HCT116 (cell line): ENCODE measurements at regions not wholly inside any gene's neighbourhood (a gene's known extent, or its start where the extent isn't known, plus 50 kb on each side); places are given as distances from the start of the nearest gene placed in this dataset.

Experiments used
- EZH2 ChIP-seq: fragments of 200-600 bp; sonication (generic); IDR thresholded peaks from 2 replicates; pipeline ENCODE4 v1.6.1; 2017; ENCODE audit warnings: antibody characterized with exemption, mixed run types
- EZH2phosphoT487 ChIP-seq: fragments of 200-600 bp; IDR thresholded peaks from 2 replicates; pipeline ENCODE4 v1.6.1; 2018; ENCODE audit warnings: antibody characterized with exemption, borderline replicate concordance
- SP1 ChIP-seq: IDR thresholded peaks from 2 replicates; pipeline ENCODE4 v1.6.1; 2012; ENCODE audit warnings: low read depth
- TCF7L2 ChIP-seq: IDR thresholded peaks from 2 replicates; pipeline ENCODE4 v1.7.0; 2011; ENCODE audit warnings: borderline replicate concordance, inconsistent platforms; ENCODE audit not compliant: insufficient read depth, insufficient read length; ENCODE audit errors: extremely low read depth
- TF ChIP-seq, protein P1 (sequence below): IDR thresholded peaks from 2 replicates; pipeline ENCODE4 v1.6.1; 2012; ENCODE audit warnings: low read depth
- TF ChIP-seq, protein P2 (sequence below), 3 experiments: fragments of 200-600 bp in 1 of 3; sonication (generic) in 1 of 3; IDR thresholded peaks in 2 of 3; conservative IDR thresholded peaks in 1 of 3; 2 replicates each; pipeline ENCODE4 v1.5.1; 2012 to 2017; ENCODE audit warnings: low read depth in 2 of 3, low read length in 2 of 3, antibody characterized with exemption in 1 of 3, borderline replicate concordance in 1 of 3, control low read depth in 1 of 3, mild to moderate bottlenecking in 1 of 3, mixed read lengths in 1 of 3, mixed run types in 1 of 3, moderate library complexity in 1 of 3; ENCODE audit not compliant: insufficient read depth in 1 of 3

DNA sequence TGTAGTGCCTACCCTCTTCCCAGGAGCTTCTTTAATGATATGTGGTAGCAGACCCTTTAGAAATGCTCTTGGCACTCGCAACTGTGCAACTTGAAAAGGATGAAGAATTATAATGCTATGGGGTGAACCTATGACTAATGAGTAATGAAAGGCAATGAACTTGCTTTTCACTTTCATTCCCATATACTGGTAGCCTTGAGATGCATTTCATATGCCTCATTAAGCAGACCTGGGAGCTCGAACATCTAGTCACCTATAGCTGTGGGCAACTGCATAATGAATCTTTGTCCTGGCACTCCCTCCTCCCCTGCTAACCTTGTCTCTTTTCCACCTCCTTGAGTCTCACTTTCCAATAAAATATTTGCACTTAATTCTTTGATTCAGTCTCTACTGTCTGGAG is 605.9 kb upstream of the DAB2 start:
- TF ChIP-seq EZH2: no peak
- TF ChIP-seq, protein P1, sequence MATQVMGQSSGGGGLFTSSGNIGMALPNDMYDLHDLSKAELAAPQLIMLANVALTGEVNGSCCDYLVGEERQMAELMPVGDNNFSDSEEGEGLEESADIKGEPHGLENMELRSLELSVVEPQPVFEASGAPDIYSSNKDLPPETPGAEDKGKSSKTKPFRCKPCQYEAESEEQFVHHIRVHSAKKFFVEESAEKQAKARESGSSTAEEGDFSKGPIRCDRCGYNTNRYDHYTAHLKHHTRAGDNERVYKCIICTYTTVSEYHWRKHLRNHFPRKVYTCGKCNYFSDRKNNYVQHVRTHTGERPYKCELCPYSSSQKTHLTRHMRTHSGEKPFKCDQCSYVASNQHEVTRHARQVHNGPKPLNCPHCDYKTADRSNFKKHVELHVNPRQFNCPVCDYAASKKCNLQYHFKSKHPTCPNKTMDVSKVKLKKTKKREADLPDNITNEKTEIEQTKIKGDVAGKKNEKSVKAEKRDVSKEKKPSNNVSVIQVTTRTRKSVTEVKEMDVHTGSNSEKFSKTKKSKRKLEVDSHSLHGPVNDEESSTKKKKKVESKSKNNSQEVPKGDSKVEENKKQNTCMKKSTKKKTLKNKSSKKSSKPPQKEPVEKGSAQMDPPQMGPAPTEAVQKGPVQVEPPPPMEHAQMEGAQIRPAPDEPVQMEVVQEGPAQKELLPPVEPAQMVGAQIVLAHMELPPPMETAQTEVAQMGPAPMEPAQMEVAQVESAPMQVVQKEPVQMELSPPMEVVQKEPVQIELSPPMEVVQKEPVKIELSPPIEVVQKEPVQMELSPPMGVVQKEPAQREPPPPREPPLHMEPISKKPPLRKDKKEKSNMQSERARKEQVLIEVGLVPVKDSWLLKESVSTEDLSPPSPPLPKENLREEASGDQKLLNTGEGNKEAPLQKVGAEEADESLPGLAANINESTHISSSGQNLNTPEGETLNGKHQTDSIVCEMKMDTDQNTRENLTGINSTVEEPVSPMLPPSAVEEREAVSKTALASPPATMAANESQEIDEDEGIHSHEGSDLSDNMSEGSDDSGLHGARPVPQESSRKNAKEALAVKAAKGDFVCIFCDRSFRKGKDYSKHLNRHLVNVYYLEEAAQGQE: no peak
- no peak for TF ChIP-seq EZH2phosphoT487
- no peak for TF ChIP-seq SP1
- TF ChIP-seq, protein P2, sequence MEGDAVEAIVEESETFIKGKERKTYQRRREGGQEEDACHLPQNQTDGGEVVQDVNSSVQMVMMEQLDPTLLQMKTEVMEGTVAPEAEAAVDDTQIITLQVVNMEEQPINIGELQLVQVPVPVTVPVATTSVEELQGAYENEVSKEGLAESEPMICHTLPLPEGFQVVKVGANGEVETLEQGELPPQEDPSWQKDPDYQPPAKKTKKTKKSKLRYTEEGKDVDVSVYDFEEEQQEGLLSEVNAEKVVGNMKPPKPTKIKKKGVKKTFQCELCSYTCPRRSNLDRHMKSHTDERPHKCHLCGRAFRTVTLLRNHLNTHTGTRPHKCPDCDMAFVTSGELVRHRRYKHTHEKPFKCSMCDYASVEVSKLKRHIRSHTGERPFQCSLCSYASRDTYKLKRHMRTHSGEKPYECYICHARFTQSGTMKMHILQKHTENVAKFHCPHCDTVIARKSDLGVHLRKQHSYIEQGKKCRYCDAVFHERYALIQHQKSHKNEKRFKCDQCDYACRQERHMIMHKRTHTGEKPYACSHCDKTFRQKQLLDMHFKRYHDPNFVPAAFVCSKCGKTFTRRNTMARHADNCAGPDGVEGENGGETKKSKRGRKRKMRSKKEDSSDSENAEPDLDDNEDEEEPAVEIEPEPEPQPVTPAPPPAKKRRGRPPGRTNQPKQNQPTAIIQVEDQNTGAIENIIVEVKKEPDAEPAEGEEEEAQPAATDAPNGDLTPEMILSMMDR (IDR thresholded peaks at IDR 0.05 in 2 of 3, conservative IDR thresholded peaks at IDR 0.05 in 1 of 3; ENCODE audit: borderline replicate concordance in 1 of 3, insufficient read depth in 1 of 3, low read depth in 2 of 3, low read length in 2 of 3): no peak
- no peak for TF ChIP-seq TCF7L2
